ENCODE measurements at regions not wholly inside any gene's neighbourhood (a gene's known extent, or its start where the extent isn't known, plus 50 kb on each side); places are given as distances from the start of the nearest gene placed in this dataset.

DNA sequence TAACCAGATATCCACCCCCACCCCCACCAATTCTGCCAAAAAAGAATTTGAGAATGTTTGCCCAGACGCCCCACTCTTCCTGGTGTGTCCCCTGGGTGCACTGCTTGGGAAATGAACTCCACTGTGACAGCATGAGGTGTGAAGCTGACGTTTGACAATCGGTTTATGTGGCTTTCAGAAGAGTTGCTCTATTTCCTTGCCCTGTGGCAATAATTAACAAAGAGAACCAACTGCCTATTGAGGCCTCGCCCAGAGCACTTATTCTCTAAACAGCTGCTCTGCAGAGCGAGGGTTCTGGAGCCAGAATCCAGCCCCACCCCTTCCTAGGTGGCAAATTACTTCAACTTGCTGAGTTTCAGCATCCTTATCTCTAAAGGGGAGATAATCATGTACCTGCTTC is 115.8 kb upstream of the SIX3 start:
- DNase-seq (ENCODE audit: low spot score) = no peak
- H3K4me3 ChIP-seq = no peak overlapping the region
- intact Hi-C loops (cut with DNase I) = no loop called here
- H3K4me1 ChIP-seq (replicated peaks) = no peaks in the 10 kb centered on the region
- no peaks in the 10 kb centered on the region for H3K36me3 ChIP-seq
- H3K9me3 ChIP-seq = no peaks in the 10 kb centered on the region
- WGBS = 28% methylated on average over 5 of the region's 5 CpGs
- H3K27me3 ChIP-seq (replicated peaks; ENCODE audit: insufficient read depth) = no peaks in the 10 kb centered on the region
- H3K27ac ChIP-seq = no peak overlapping the region
- TF ChIP-seq CTCF (IDR thresholded peaks at IDR 0.05) = no peak
- TF ChIP-seq POLR2A (IDR thresholded peaks at IDR 0.05) = no peak
- TF ChIP-seq POLR2AphosphoS5 (IDR thresholded peaks at IDR 0.05) = no peak

GRCh38 chr2:44826601-44827000 is 114.9 kb upstream of the SIX3 start:
- no peak for DNase-seq (ENCODE audit: low spot score)
- no peaks in the 10 kb centered on the region for H3K36me3 ChIP-seq
- no peaks in the 10 kb centered on the region for H3K4me1 ChIP-seq (replicated peaks)
- WGBS = 78% methylated on average over 3 of the region's 3 CpGs
- no peak overlapping the region for H3K4me3 ChIP-seq
- H3K27ac ChIP-seq = no peak overlapping the region
- H3K27me3 ChIP-seq (replicated peaks; ENCODE audit: insufficient read depth) = no peaks in the 10 kb centered on the region
- no peak for TF ChIP-seq CTCF (IDR thresholded peaks at IDR 0.05)
- TF ChIP-seq POLR2A (IDR thresholded peaks at IDR 0.05) = no peak
- TF ChIP-seq POLR2AphosphoS5 (IDR thresholded peaks at IDR 0.05) = no peak
- no peaks in the 10 kb centered on the region for H3K9me3 ChIP-seq
- intact Hi-C loops (cut with DNase I) = no loop called here

DNA sequence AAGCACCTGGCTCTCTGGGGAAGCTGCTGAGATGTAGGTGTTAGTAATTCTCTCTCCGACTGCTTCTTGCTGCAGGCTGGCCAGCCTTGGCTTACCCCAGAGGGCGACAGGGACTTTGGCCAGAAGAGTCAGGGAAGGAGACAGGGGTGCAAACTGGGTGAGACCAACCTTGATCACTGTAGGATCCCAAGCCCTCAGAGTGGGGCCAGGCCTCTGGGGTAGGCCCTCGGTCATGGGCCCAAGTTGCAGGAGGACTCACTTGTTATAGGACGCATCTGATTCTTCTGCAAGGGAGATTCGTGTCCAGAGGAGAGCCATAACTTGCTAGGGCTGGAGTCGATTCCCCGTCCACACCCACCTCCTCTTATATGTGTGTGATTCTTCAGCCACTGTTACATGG is 111.7 kb upstream of the SIX3 start:
- H3K36me3 ChIP-seq = no peaks in the 10 kb centered on the region
- intact Hi-C loops (cut with DNase I) = no loop called here
- no peaks in the 10 kb centered on the region for H3K4me1 ChIP-seq (replicated peaks)
- no peaks in the 10 kb centered on the region for H3K27me3 ChIP-seq (replicated peaks; ENCODE audit: insufficient read depth)
- no peak for TF ChIP-seq POLR2A (IDR thresholded peaks at IDR 0.05)
- no peak for TF ChIP-seq CTCF (IDR thresholded peaks at IDR 0.05)
- no peak for TF ChIP-seq POLR2AphosphoS5 (IDR thresholded peaks at IDR 0.05)
- H3K4me3 ChIP-seq = no peak overlapping the region
- DNase-seq (ENCODE audit: low spot score) = no peak
- H3K9me3 ChIP-seq = no peaks in the 10 kb centered on the region
- 91% methylated on average over 7 of the region's 7 CpGs for WGBS
- H3K27ac ChIP-seq = no peak overlapping the region

- no peaks in the 10 kb centered on the region for H3K9me3 ChIP-seq
- H3K4me1 ChIP-seq (replicated peaks) = no peaks in the 10 kb centered on the region
- 79% methylated on average over 6 of the region's 6 CpGs for WGBS
These were observed 108.1 kb upstream of the SIX3 start for GRCh38 chr2:44833171-44834069.

More at GRCh38 chr2:44833171-44834069, 108.1 kb upstream of the SIX3 start:
- TF ChIP-seq POLR2A (IDR thresholded peaks at IDR 0.05) (no peak), POLR2AphosphoS5 (IDR thresholded peaks at IDR 0.05) (no peak), CTCF (IDR thresholded peaks at IDR 0.05) (no peak)
- intact Hi-C loops (cut with DNase I) = no loop called here
- Histone ChIP-seq H3K36me3 (no peaks in the 10 kb centered on the region), H3K4me3 (no peak overlapping the region), H3K27me3 (replicated peaks; ENCODE audit: insufficient read depth) (no peaks in the 10 kb centered on the region), H3K27ac (no peak overlapping the region)
- DNase-seq (ENCODE audit: low spot score) = no peak
